ENCODE measurements at regions not wholly inside any gene's neighbourhood (a gene's known extent, or its start where the extent isn't known, plus 50 kb on each side); places are given as distances from the start of the nearest gene placed in this dataset.

DNA sequence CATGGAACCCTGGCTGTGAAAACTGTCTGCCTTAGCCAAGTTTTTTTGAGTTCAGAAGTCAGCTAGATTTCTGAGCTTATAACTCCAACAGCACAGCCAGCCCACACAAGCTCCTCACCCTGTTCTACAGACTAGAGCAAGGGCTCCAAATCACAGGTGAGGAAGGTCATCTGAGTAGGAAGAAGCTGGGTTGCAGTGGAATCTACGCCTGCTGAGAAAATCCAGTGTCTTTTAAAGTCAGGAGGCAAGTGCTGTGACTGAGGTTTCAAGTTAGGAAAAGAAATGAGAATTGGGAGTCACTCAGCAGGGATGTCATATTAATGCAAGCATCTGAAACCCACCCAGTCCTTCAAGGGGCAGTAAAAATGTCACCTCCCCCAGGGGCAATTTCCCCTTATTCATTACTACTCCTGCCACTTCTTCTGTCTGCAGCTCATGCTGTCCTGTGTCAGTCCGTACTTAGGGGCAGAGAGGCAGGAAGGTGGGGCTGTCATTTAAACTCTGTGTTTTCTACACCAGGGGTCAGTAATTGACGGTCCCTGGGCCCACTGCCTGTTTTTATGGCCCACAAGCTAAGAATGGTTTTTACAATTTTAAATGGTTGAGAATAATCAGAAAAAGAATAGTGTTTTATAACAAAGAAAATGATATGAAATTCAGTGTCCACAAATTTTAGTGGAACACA, 551.1 kb downstream of the BCL11A start:
- H3K27me3 Mint-ChIP-seq (ENCODE audit: low read depth), result no peaks in the 10 kb centered on the region
- no peaks in the 10 kb centered on the region for H3K9me3 Mint-ChIP-seq
- no peak overlapping the region for H3K27ac Mint-ChIP-seq
- TF ChIP-seq, protein P1, sequence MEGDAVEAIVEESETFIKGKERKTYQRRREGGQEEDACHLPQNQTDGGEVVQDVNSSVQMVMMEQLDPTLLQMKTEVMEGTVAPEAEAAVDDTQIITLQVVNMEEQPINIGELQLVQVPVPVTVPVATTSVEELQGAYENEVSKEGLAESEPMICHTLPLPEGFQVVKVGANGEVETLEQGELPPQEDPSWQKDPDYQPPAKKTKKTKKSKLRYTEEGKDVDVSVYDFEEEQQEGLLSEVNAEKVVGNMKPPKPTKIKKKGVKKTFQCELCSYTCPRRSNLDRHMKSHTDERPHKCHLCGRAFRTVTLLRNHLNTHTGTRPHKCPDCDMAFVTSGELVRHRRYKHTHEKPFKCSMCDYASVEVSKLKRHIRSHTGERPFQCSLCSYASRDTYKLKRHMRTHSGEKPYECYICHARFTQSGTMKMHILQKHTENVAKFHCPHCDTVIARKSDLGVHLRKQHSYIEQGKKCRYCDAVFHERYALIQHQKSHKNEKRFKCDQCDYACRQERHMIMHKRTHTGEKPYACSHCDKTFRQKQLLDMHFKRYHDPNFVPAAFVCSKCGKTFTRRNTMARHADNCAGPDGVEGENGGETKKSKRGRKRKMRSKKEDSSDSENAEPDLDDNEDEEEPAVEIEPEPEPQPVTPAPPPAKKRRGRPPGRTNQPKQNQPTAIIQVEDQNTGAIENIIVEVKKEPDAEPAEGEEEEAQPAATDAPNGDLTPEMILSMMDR (IDR thresholded peaks at IDR 0.05; ENCODE audit: unreplicated experiment), result no peak
- no peak for DNase-seq (ENCODE audit: low spot score in 2 of 2, unreplicated experiment in 2 of 2)
- H3K36me3 Mint-ChIP-seq, result no peaks in the 10 kb centered on the region
- peaks cover 15% of the 10 kb centered on the region for H3K4me1 Mint-ChIP-seq
- H3K4me3 Mint-ChIP-seq, result no peak overlapping the region

DNA sequence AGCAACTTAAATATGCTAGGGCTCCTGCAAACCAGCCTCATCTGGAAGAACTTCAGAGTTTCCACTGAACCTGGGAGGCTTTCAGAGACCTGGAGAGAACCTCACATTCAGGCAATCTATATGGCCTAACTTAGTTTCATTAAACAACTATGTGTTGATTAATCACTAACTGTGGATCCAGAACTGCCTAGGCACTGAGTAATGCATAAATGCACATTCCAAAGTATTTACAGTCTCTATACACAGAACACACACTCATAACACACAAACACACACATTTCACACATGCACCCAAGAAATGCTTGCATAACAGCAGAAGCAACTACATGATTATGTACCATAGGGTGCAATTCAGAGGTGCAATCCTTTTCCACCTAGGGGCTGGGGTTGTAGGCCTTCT, 552.8 kb downstream of the BCL11A start:
- TF ChIP-seq, protein P1 (IDR thresholded peaks at IDR 0.05; ENCODE audit: unreplicated experiment), result no peak
- no peaks in the 10 kb centered on the region for H3K27me3 Mint-ChIP-seq (ENCODE audit: low read depth)
- no peaks in the 10 kb centered on the region for H3K9me3 Mint-ChIP-seq
- H3K4me1 Mint-ChIP-seq, result peaks cover 25% of the 10 kb centered on the region
- H3K27ac Mint-ChIP-seq, result no peak overlapping the region
- H3K36me3 Mint-ChIP-seq, result no peaks in the 10 kb centered on the region
- no peak for DNase-seq (ENCODE audit: low spot score in 2 of 2, unreplicated experiment in 2 of 2)
- H3K4me3 Mint-ChIP-seq, result no peak overlapping the region

DNA sequence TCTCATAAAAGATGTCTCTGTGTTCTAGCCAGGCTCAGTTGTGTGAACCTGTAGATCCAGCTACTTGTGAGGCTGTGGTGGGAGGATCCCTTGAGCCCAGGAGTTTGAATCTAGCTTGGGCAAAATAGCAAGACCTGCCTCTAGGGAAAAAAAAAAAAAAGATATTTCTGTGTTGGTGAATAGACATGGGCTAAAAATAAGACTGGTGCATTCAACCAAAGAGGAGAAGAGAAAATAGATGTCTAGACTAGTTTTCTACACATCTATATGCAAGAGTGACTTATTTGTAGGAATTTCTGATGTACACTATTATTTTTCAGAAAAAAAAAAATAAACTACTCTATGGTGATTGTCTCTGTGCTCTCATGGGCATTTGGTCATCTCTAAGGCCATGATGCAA, 555.1 kb downstream of the BCL11A start:
- no peak overlapping the region for H3K27ac Mint-ChIP-seq
- no peaks in the 10 kb centered on the region for H3K27me3 Mint-ChIP-seq (ENCODE audit: low read depth)
- no peak for DNase-seq (ENCODE audit: low spot score in 2 of 2, unreplicated experiment in 2 of 2)
- H3K36me3 Mint-ChIP-seq, result no peaks in the 10 kb centered on the region
- peaks cover 25% of the 10 kb centered on the region for H3K4me1 Mint-ChIP-seq
- TF ChIP-seq, protein P1 (IDR thresholded peaks at IDR 0.05; ENCODE audit: unreplicated experiment), result no peak
- H3K9me3 Mint-ChIP-seq, result no peaks in the 10 kb centered on the region
- no peak overlapping the region for H3K4me3 Mint-ChIP-seq

DNA sequence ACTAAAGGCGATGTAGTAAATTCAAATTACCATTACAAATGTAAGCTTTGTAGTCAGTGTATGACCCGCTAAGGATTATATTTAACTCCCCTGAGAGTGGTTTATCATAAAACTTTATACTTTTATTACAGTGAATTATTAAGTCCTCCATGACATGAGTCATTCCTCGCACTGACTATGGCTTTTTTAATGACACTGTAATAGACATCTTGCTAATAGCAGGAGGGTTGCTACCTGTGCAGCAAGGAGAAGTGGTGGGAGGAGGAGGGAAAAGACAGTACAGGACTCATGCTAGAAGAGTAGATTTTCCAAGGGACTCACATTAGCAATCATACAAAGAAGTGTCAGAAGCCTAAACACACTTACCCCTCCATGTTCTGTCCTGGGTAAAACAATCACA, 556.1 kb downstream of the BCL11A start:
- Mint-ChIP-seq H3K9me3 (no peaks in the 10 kb centered on the region), H3K36me3 (no peaks in the 10 kb centered on the region), H3K4me3 (no peak overlapping the region), H3K27ac (no peak overlapping the region), H3K27me3 (ENCODE audit: low read depth) (no peaks in the 10 kb centered on the region), H3K4me1 (peaks cover 25% of the 10 kb centered on the region)
- TF ChIP-seq, protein P1 (IDR thresholded peaks at IDR 0.05; ENCODE audit: unreplicated experiment), result no peak
- no peak for DNase-seq (ENCODE audit: low spot score in 2 of 2, unreplicated experiment in 2 of 2)

DNA sequence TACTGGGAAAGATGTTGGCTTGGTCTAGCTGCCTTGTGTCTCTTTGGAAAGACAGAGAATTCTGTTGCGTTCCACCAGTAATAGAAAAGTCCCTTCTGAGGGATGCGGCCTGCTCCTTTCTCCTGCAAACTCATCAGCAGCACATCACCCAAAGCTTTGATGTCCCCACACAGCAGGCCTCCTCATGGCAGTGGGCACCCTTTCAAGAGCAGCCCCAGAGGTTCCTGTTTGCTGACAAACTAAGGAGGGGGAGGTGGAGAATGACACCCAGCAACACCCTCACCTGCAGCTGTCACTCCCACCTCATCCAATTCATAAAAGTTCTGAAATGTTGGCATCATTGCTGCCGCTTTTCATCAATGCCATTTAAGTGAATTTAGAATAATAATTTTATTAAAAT, 556.6 kb downstream of the BCL11A start:
- no peak overlapping the region for H3K4me3 Mint-ChIP-seq
- TF ChIP-seq, protein P1 (IDR thresholded peaks at IDR 0.05; ENCODE audit: unreplicated experiment), result no peak
- no peak for DNase-seq (ENCODE audit: low spot score in 2 of 2, unreplicated experiment in 2 of 2)
- no peaks in the 10 kb centered on the region for H3K9me3 Mint-ChIP-seq
- H3K27ac Mint-ChIP-seq, result no peak overlapping the region
- H3K36me3 Mint-ChIP-seq, result no peaks in the 10 kb centered on the region
- no peaks in the 10 kb centered on the region for H3K27me3 Mint-ChIP-seq (ENCODE audit: low read depth)
- peaks cover 20% of the 10 kb centered on the region for H3K4me1 Mint-ChIP-seq

DNA sequence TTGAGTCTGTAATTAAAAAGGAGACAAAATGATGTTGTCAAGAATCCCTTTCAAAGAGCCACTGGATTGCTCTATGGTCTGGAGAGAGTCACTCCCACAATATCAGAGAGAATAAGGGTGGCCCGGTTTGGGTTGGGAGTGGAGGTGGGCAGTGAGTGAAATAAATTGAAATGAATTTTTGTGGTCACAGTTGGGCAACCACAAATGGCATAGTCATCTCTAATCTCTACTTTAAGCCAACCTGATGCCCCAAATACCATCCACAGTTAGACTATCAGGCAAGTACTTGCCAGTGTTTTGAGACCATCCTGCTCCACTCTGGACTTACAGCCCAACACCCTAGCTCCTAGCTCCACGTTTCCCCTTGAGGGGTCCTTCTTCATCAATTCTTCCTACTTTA, 559.7 kb downstream of the BCL11A start:
- Mint-ChIP-seq H3K9me3 (no peaks in the 10 kb centered on the region), H3K4me3 (no peak overlapping the region), H3K36me3 (no peaks in the 10 kb centered on the region), H3K4me1 (peaks cover 10% of the 10 kb centered on the region), H3K27ac (no peak overlapping the region), H3K27me3 (ENCODE audit: low read depth) (no peaks in the 10 kb centered on the region)
- DNase-seq (ENCODE audit: low spot score in 2 of 2, unreplicated experiment in 2 of 2), result no peak
- TF ChIP-seq, protein P1 (IDR thresholded peaks at IDR 0.05; ENCODE audit: unreplicated experiment), result no peak

Data from mesothelial cell of epicardium (in vitro differentiated cells).